GM18499 (cell line): ENCODE measurements at regions not wholly inside any gene's neighbourhood (a gene's known extent, or its start where the extent isn't known, plus 50 kb on each side); places are given as distances from the start of the nearest gene placed in this dataset.
"Not testable (repeated sequence)": the region's sequence is repeated elsewhere in the genome, so short reads cannot be mapped to it uniquely, and the experiment has no call there.

ENCODE experiments used
- ATAC-seq: cut with Tn5 transposase; IDR thresholded peaks from one replicate; pipeline ENCODE4 v1.9.1; 2021; ENCODE audit warnings: moderate number of reproducible peaks; ENCODE audit not compliant: insufficient read depth, unreplicated experiment

GRCh38 chr4:66963084-66963483 is 582.2 kb downstream of the CENPC start:
- ATAC-seq, result no peak

- no peak for ATAC-seq
Observed at GRCh38 chr4:66959207-66959606, 586.1 kb downstream of the CENPC start.

GRCh38 chr4:66956852-66957251 is 588.5 kb downstream of the CENPC start:
- no peak for ATAC-seq

- ATAC-seq, result no peak
Observed at GRCh38 chr4:66956426-66956825, 588.9 kb downstream of the CENPC start.

- ATAC-seq, result no peak
Observed at GRCh38 chr4:66955784-66956183, 589.5 kb downstream of the CENPC start.

- ATAC-seq, result no peak
Observed at GRCh38 chr4:66949419-66949818, 595.9 kb downstream of the CENPC start.

GRCh38 chr4:66946761-66947160 is 598.5 kb downstream of the CENPC start:
- ATAC-seq, result no peak

GRCh38 chr4:66943112-66943511 is 602.2 kb downstream of the CENPC start:
- ATAC-seq, result no peak

GRCh38 chr4:66931981-66932380 is 613.3 kb downstream of the CENPC start:
- not testable (repeated sequence) for ATAC-seq

- ATAC-seq, result no peak
Observed at GRCh38 chr4:66930206-66930605, 615.1 kb downstream of the CENPC start.

GRCh38 chr4:66929748-66930147 is 615.6 kb downstream of the CENPC start:
- no peak for ATAC-seq

- ATAC-seq, result not testable (repeated sequence)
Observed at GRCh38 chr4:66928881-66929280, 616.4 kb downstream of the CENPC start.

- no peak for ATAC-seq
Observed at GRCh38 chr4:66927937-66928336, 617.4 kb downstream of the CENPC start.

- ATAC-seq, result no peak
Observed at GRCh38 chr4:66926687-66927086, 618.6 kb downstream of the CENPC start.

- ATAC-seq, result no peak
Observed at GRCh38 chr4:66923081-66923865, 622.0 kb downstream of the CENPC start.

- no peak for ATAC-seq
Observed at GRCh38 chr4:66921433-66921832, 623.9 kb downstream of the CENPC start.

GRCh38 chr4:66920514-66920913 is 624.8 kb downstream of the CENPC start:
- no peak for ATAC-seq

GRCh38 chr4:66911880-66912279 is 633.4 kb downstream of the CENPC start:
- ATAC-seq, result no peak

GRCh38 chr4:66906314-66906713 is 639.0 kb downstream of the CENPC start:
- ATAC-seq, result no peak

GRCh38 chr4:66899422-66900065 is 645.8 kb downstream of the CENPC start:
- no peak for ATAC-seq

GRCh38 chr4:66893807-66894206 is 651.5 kb downstream of the CENPC start:
- no peak for ATAC-seq

GRCh38 chr4:66887061-66887460 is 658.2 kb downstream of the CENPC start:
- ATAC-seq, result no peak
